K562 (cell line): ENCODE measurements at regions not wholly inside any gene's neighbourhood (a gene's known extent, or its start where the extent isn't known, plus 50 kb on each side); places are given as distances from the start of the nearest gene placed in this dataset.

Source experiments
- ATAC-seq: fragments of 200-7000 bp; cut with Tn5 transposase; 3 replicates; pipeline ENCODE4 v1.9.1; 2020; ENCODE audit warnings: moderate library complexity
- BruUV-seq: library from RNA; stranded (reverse); fragments of 400-500 nt; replicated peaks from 2 replicates; lab custom pipeline; 2021; lab: Mats Ljungman, UMichigan
- CTCF ChIA-PET: fragments of 300-600 bp; formaldehyde crosslinking; extraction: SDS; loops from one replicate; lab custom pipeline; 2021; ENCODE audit warnings: low intra/inter-chr PET ratio; lab: Yijun Ruan, JAX
- POLR2A ChIA-PET: fragments of 300-600, 350-650 bp; sonication (Branson Sonifier 250); formaldehyde crosslinking; extraction: SDS; loops from one replicate; lab custom pipeline; 2021; ENCODE audit warnings: antibody characterized with exemption, inconsistent platforms; lab: Yijun Ruan, JAX
- DNase-seq, 4 experiments: peaks; one replicate each; pipeline versions ENCODE4 v3.0.0 to v3.0.0-alpha.2; 2011 to 2018; ENCODE audit warnings: low spot score in 3 of 4, mixed read lengths in 3 of 4; ENCODE audit errors: extremely low read depth in 1 of 4
- FAIRE-seq: peaks from 2 replicates; lab custom pipeline; 2011; peaks lifted over from hg19 to GRCh38; lab: Jason Lieb, UNC
- H2AFZ ChIP-seq: 2 replicates; pipeline ENCODE4 v1.6.0; 2011; ENCODE audit warnings: low read depth, low read length, control low read depth, inconsistent platforms
- H3K27ac ChIP-seq: fragments of 200-600 bp; 3 replicates; pipeline ENCODE4 v1.8.0; 2011; ENCODE audit warnings: low read depth, mild to moderate bottlenecking, control low read depth, inconsistent platforms, low read length, moderate library complexity, mixed read lengths; ENCODE audit errors: extremely low read depth
- H3K27me3 ChIP-seq, 2 experiments: fragments of 300-600 bp in 1 of 2; 2 replicates in 1 of 2; 3 replicates in 1 of 2; pipeline versions ENCODE4 v1.6.0 to v1.8.0; 2011; ENCODE audit warnings: inconsistent platforms in 2 of 2, low read length in 2 of 2, mild to moderate bottlenecking in 1 of 2, mixed read lengths in 1 of 2, moderate library complexity in 1 of 2; ENCODE audit not compliant: control insufficient read depth in 2 of 2, insufficient read depth in 2 of 2
- H3K36me3 ChIP-seq: fragments of 300-600 bp; 3 replicates; pipeline ENCODE4 v1.8.0; 2011; ENCODE audit warnings: mild to moderate bottlenecking, low read length, inconsistent platforms; ENCODE audit not compliant: control insufficient read depth, insufficient read depth
- H3K4me1 ChIP-seq, 2 experiments: fragments of 200-600 bp in 1 of 2; replicated peaks in 1 of 2; 2 replicates in 1 of 2; 3 replicates in 1 of 2; pipeline versions ENCODE4 v1.5.1 to v1.8.0; 2011; ENCODE audit warnings: inconsistent platforms in 2 of 2, low read length in 2 of 2, mild to moderate bottlenecking in 1 of 2, mixed read lengths in 1 of 2, moderate library complexity in 1 of 2; ENCODE audit not compliant: control insufficient read depth in 2 of 2, insufficient read depth in 2 of 2
- H3K4me2 ChIP-seq: 2 replicates; pipeline ENCODE4 v1.6.1; 2011; ENCODE audit warnings: low read length, control low read depth, inconsistent platforms, mixed read lengths; ENCODE audit not compliant: insufficient read depth
- H3K4me3 ChIP-seq: fragments of 200-600 bp; sonication (generic), shearing (Covaris generic); 2 replicates; pipeline ENCODE4 v1.5.1; 2016; ENCODE audit warnings: control low read depth, inconsistent platforms
- H3K79me2 ChIP-seq: fragments of 200-600 bp; 3 replicates; pipeline ENCODE4 v1.8.0; 2011; ENCODE audit warnings: low read length, inconsistent platforms; ENCODE audit not compliant: control insufficient read depth, insufficient read depth
- H3K9ac ChIP-seq, 2 experiments: 2 replicates each; pipeline versions ENCODE4 v1.6.0 to v1.6.1; 2011; ENCODE audit warnings: low read depth in 2 of 2, low read length in 2 of 2, control low read depth in 1 of 2, inconsistent platforms in 1 of 2, mild to moderate bottlenecking in 1 of 2, mixed read lengths in 1 of 2; ENCODE audit not compliant: insufficient read depth in 1 of 2
- H3K9me1 ChIP-seq: one replicate; pipeline ENCODE4 v1.6.0; 2011; ENCODE audit warnings: inconsistent platforms, mild to moderate bottlenecking, low read length, moderate library complexity; ENCODE audit not compliant: control insufficient read depth, insufficient read depth
- H3K9me3 ChIP-seq: replicated peaks from 2 replicates; pipeline ENCODE4 v1.5.1; 2011; ENCODE audit warnings: low read depth, low read length, inconsistent platforms; ENCODE audit not compliant: control insufficient read depth, insufficient read depth
- H4K20me1 ChIP-seq: replicated peaks from 2 replicates; pipeline ENCODE4 v1.6.1; 2011; ENCODE audit warnings: low read length, inconsistent platforms, mixed read lengths; ENCODE audit not compliant: control insufficient read depth, insufficient read depth
- CCAR2 ChIP-seq: fragments of 200-400 bp; formaldehyde crosslinking; IDR thresholded peaks from 2 replicates; pipeline ENCODE4 v1.6.1; 2017; ENCODE audit warnings: mild to moderate bottlenecking, low read depth, low read length
- FOXA3 ChIP-seq, 2 experiments: fragments of 450-650 bp in 1 of 2; sonication (generic) in 1 of 2; formaldehyde crosslinking; IDR thresholded peaks in 1 of 2; conservative IDR thresholded peaks in 1 of 2; 2 replicates each; pipeline versions ENCODE4 v1.4.0 to v1.8.0; 2020 to 2022; ENCODE audit warnings: mild to moderate bottlenecking in 2 of 2, missing genetic modification reagents in 1 of 2
- MLX ChIP-seq, 2 experiments: fragments of 450-650 bp in 1 of 2; sonication (generic) in 1 of 2; formaldehyde crosslinking; conservative IDR thresholded peaks; 2 replicates each; pipeline versions ENCODE4 v1.4.0 to v1.8.1; 2020 to 2022; ENCODE audit warnings: mild to moderate bottlenecking in 1 of 2, missing genetic modification reagents in 1 of 2
- MYNN ChIP-seq, 2 experiments: sonication (generic); formaldehyde crosslinking in 1 of 2; IDR thresholded peaks; 2 replicates each; pipeline versions ENCODE4 v1.5.0 to v1.6.1; 2016 to 2020; ENCODE audit warnings: antibody characterized with exemption in 1 of 2, missing genetic modification reagents in 1 of 2
- POLR3G ChIP-seq: IDR thresholded peaks from 2 replicates; pipeline ENCODE4 v1.6.1; 2011; ENCODE audit not compliant: insufficient read length, insufficient replicate concordance; ENCODE audit errors: extremely low read depth
- SIN3A ChIP-seq, 2 experiments: fragments of 150-350 bp in 1 of 2; IDR thresholded peaks; 2 replicates each; pipeline ENCODE4 v1.6.1; 2011 to 2016; ENCODE audit warnings: borderline replicate concordance in 2 of 2, low read depth in 2 of 2, low read length in 2 of 2, mild to moderate bottlenecking in 2 of 2, moderate library complexity in 2 of 2; ENCODE audit not compliant: control insufficient read depth in 1 of 2
- SMAD3 ChIP-seq: fragments of 450-650 bp; formaldehyde crosslinking; conservative IDR thresholded peaks from 2 replicates; pipeline ENCODE4 v1.4.0; 2020; ENCODE audit warnings: mild to moderate bottlenecking
- SNIP1 ChIP-seq: fragments of 450-650 bp; IDR thresholded peaks from 2 replicates; pipeline ENCODE4 v1.7.1; 2017; ENCODE audit warnings: low read depth, mild to moderate bottlenecking
- ZC3H8 ChIP-seq: fragments of 450-650 bp; IDR thresholded peaks from 2 replicates; pipeline ENCODE4 v1.6.1; 2017
- ZNF644 ChIP-seq: fragments of 200-800 bp; sonication (Bioruptor generic); IDR thresholded peaks from 2 replicates; pipeline ENCODE4 v1.6.1; 2016; ENCODE audit warnings: low read depth, missing genetic modification characterization, missing compliant biosample characterization
- ZNF764 ChIP-seq: fragments of 250-450 bp; sonication (Bioruptor Pico); IDR thresholded peaks from 2 replicates; pipeline ENCODE4 v1.4.0; 2020; ENCODE audit warnings: low read depth, mild to moderate bottlenecking, moderate library complexity
- WGBS: fragments of 100-300 bp; shearing (Covaris generic); methylation state at CpG from one replicate; pipeline ENCODE4 v1.1.6; 2016; ENCODE audit warnings: low coverage, mixed read lengths; ENCODE audit not compliant: insufficient coverage; ENCODE audit errors: missing lambda C conversion rate; 5-methylcytosine and 5-hydroxymethylcytosine counted together
- in situ Hi-C: fragments of 300-500 bp; cut with MboI; formaldehyde crosslinking; loops from 4 replicates; pipeline ENCODE4 v1.15.0; 2018; ENCODE audit warnings: inconsistent platforms, mixed read lengths
- intact Hi-C: fragments of 100-400 bp; cut with micrococcal nuclease; formaldehyde crosslinking; loops from 2 replicates; pipeline ENCODE4 v1.14.2; 2022
- TF ChIP-seq, protein P1 (sequence below), 3 experiments: IDR thresholded peaks in 2 of 3; conservative IDR thresholded peaks in 1 of 3; 2 replicates each; pipeline ENCODE4 v1.5.1; 2011 to 2012; ENCODE audit warnings: low read length in 3 of 3, mild to moderate bottlenecking in 3 of 3, control low read depth in 2 of 3, improper control_type of control experiment in 1 of 3, inconsistent platforms in 1 of 3, low read depth in 1 of 3, mixed read lengths in 1 of 3, moderate library complexity in 1 of 3; ENCODE audit not compliant: insufficient read depth in 2 of 3

GRCh38 chr6:40112350-40112749 is 178.1 kb upstream of the MOCS1 start:
- WGBS = 3% methylated on average over 4 of the region's 4 CpGs
- Histone ChIP-seq H3K9me3 (no peaks in the 10 kb centered on the region), H3K36me3 (no peaks in the 10 kb centered on the region), H3K9ac (no peak overlapping the region), H3K9me1 (no peaks in the 10 kb centered on the region), H3K4me1 (no peaks in the 10 kb centered on the region), H3K27me3 (no peaks in the 10 kb centered on the region; a peak in 1 of 5 replicates), H3K27ac (no peak overlapping the region), H3K4me3 (no peak overlapping the region), H3K4me2 (no peak overlapping the region), H2AFZ (no peak overlapping the region), H3K79me2 (no peaks in the 10 kb centered on the region), H4K20me1 (no peaks in the 10 kb centered on the region)
- FAIRE-seq = no peak
- in situ Hi-C loops (no loop called here), intact Hi-C loops (no loop called here)
- ChIA-PET POLR2A (interaction anchor here (0.6 kb wide), 1 partner anchor 490 kb away, joined by 3 read pairs; no protein-coding TSS in a partner anchor), CTCF (no interaction called here)
- peak in 2 of 4 experiments; percentile 6 to 18 for DNase-seq
- TF ChIP-seq, protein P1, sequence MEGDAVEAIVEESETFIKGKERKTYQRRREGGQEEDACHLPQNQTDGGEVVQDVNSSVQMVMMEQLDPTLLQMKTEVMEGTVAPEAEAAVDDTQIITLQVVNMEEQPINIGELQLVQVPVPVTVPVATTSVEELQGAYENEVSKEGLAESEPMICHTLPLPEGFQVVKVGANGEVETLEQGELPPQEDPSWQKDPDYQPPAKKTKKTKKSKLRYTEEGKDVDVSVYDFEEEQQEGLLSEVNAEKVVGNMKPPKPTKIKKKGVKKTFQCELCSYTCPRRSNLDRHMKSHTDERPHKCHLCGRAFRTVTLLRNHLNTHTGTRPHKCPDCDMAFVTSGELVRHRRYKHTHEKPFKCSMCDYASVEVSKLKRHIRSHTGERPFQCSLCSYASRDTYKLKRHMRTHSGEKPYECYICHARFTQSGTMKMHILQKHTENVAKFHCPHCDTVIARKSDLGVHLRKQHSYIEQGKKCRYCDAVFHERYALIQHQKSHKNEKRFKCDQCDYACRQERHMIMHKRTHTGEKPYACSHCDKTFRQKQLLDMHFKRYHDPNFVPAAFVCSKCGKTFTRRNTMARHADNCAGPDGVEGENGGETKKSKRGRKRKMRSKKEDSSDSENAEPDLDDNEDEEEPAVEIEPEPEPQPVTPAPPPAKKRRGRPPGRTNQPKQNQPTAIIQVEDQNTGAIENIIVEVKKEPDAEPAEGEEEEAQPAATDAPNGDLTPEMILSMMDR (IDR thresholded peaks at IDR 0.05 in 2 of 3, conservative IDR thresholded peaks at IDR 0.05 in 1 of 3; ENCODE audit: insufficient read depth in 2 of 3, low read depth in 1 of 3, low read length in 3 of 3) = peak in 1 of 3 experiments; percentile 35; a peak in 2 of 6 replicates
- TF ChIP-seq POLR3G = no peak
- 0 out of 3 replicates have a peak, but pooled peaks have one; percentile 42 for ATAC-seq
- BruUV-seq = no TSS peak

GRCh38 chr6:40108736-40109135 is 174.5 kb upstream of the MOCS1 start:
- Histone ChIP-seq H3K4me3 (no peak overlapping the region), H3K9me1 (no peaks in the 10 kb centered on the region), H3K27me3 (no peaks in the 10 kb centered on the region), H3K4me2 (no peak overlapping the region), H3K9me3 (no peaks in the 10 kb centered on the region), H4K20me1 (no peaks in the 10 kb centered on the region), H3K27ac (no peak overlapping the region), H3K9ac (no peak overlapping the region), H3K4me1 (no peaks in the 10 kb centered on the region), H3K79me2 (no peaks in the 10 kb centered on the region), H2AFZ (no peak overlapping the region), H3K36me3 (no peaks in the 10 kb centered on the region)
- CTCF ChIA-PET = no interaction called here
- intact Hi-C loops = no loop called here
- BruUV-seq = no TSS peak
- in situ Hi-C loops = no loop called here
- DNase-seq (no peak), FAIRE-seq (no peak), ATAC-seq (no peak)
- POLR2A ChIA-PET = no interaction called here
- TF ChIP-seq SMAD3 (CRISPR knock-in tag) (no peak), CCAR2 (no peak), SIN3A (IDR thresholded peaks at IDR 0.05; ENCODE audit: borderline replicate concordance in 2 of 2, control insufficient read depth in 1 of 2, low read depth in 2 of 2, low read length in 2 of 2) (no peak), MYNN (IDR thresholded peaks at IDR 0.05) (no peak), MYNN (CRISPR knock-in tag; IDR thresholded peaks at IDR 0.05) (no peak), SNIP1 (no peak), ZC3H8 (no peak), MLX (CRISPR knock-in tag; conservative IDR thresholded peaks at IDR 0.05) (no peak), ZNF764 (CRISPR knock-in tag) (no peak), FOXA3 (CRISPR knock-in tag; conservative IDR thresholded peaks at IDR 0.05 in 1 of 2, IDR thresholded peaks at IDR 0.05 in 1 of 2) (no peak), ZNF644 (tag) (no peak)
